H9 (cell line): ENCODE measurements at regions not wholly inside any gene's neighbourhood (a gene's known extent, or its start where the extent isn't known, plus 50 kb on each side); places are given as distances from the start of the nearest gene placed in this dataset.

Experiments
- DNase-seq: peaks from one replicate; pipeline ENCODE4 v3.0.0-alpha.2; 2017
- H2AFZ ChIP-seq: one replicate; pipeline ENCODE4 v1.6.1; 2013; ENCODE audit warnings: mild to moderate bottlenecking, low read length, control low read depth, moderate library complexity
- H2AK5ac ChIP-seq: 2 replicates; pipeline ENCODE4 v1.6.1; 2013; ENCODE audit warnings: low read length, control low read depth, mixed read lengths; ENCODE audit not compliant: insufficient read length
- H2BK120ac ChIP-seq: one replicate; pipeline ENCODE4 v1.6.1; 2013; ENCODE audit warnings: low read depth, mild to moderate bottlenecking, low read length, control low read depth, inconsistent platforms; ENCODE audit not compliant: poor library complexity, severe bottlenecking
- H2BK12ac ChIP-seq: 2 replicates; pipeline ENCODE4 v1.6.1; 2013; ENCODE audit warnings: low read length, control low read depth, mixed read lengths, low read depth; ENCODE audit not compliant: insufficient read length
- H2BK15ac ChIP-seq: 2 replicates; pipeline ENCODE4 v1.6.1; 2013; ENCODE audit warnings: low read depth, low read length, control low read depth
- H2BK20ac ChIP-seq: one replicate; pipeline ENCODE4 v1.6.1; 2013; ENCODE audit warnings: low read depth, mild to moderate bottlenecking, low read length, control low read depth, inconsistent platforms; ENCODE audit not compliant: poor library complexity, severe bottlenecking
- H2BK5ac ChIP-seq: 2 replicates; pipeline ENCODE4 v1.6.1; 2013; ENCODE audit warnings: low read length, control low read depth, mixed read lengths; ENCODE audit not compliant: insufficient read length
- H3K14ac ChIP-seq: 2 replicates; pipeline ENCODE4 v1.6.1; 2013; ENCODE audit warnings: low read length, control low read depth; ENCODE audit not compliant: insufficient read depth
- H3K18ac ChIP-seq: 2 replicates; pipeline ENCODE4 v1.6.1; 2013; ENCODE audit warnings: low read depth, mild to moderate bottlenecking, mixed read lengths, low read length, control low read depth; ENCODE audit not compliant: insufficient read length
- H3K23ac ChIP-seq: 2 replicates; pipeline ENCODE4 v1.6.1; 2013; ENCODE audit warnings: low read length, control low read depth, mixed read lengths, low read depth; ENCODE audit not compliant: insufficient read length
- H3K23me2 ChIP-seq: 2 replicates; pipeline ENCODE4 v1.6.1; 2013; ENCODE audit warnings: low read depth, mild to moderate bottlenecking, mixed read lengths, low read length, control low read depth; ENCODE audit not compliant: insufficient read length, poor library complexity, severe bottlenecking
- H3K27ac ChIP-seq: 2 replicates; pipeline ENCODE4 v1.5.1; 2013; ENCODE audit warnings: low read length, control low read depth, mixed read lengths, low read depth; ENCODE audit not compliant: insufficient read length
- H3K27me3 ChIP-seq: 2 replicates; pipeline ENCODE4 v1.6.1; 2013; ENCODE audit warnings: low read length, control low read depth, inconsistent platforms; ENCODE audit not compliant: insufficient read depth
- H3K4ac ChIP-seq: 2 replicates; pipeline ENCODE4 v1.6.1; 2013; ENCODE audit warnings: low read depth, mild to moderate bottlenecking, control low read depth, inconsistent platforms, low read length, moderate library complexity
- H3K4me1 ChIP-seq: 2 replicates; pipeline ENCODE4 v1.6.1; 2013; ENCODE audit warnings: low read length, control low read depth, inconsistent platforms; ENCODE audit not compliant: insufficient read depth
- H3K4me2 ChIP-seq: 2 replicates; pipeline ENCODE4 v1.6.1; 2013; ENCODE audit warnings: low read length, control low read depth, mixed read lengths; ENCODE audit not compliant: insufficient read length, insufficient read depth
- H3K56ac ChIP-seq: 2 replicates; pipeline ENCODE4 v1.6.1; 2013; ENCODE audit warnings: low read depth, mild to moderate bottlenecking, mixed read lengths, low read length, control low read depth; ENCODE audit not compliant: insufficient read length
- H3K79me1 ChIP-seq: 2 replicates; pipeline ENCODE4 v1.6.1; 2013; ENCODE audit warnings: low read depth, mild to moderate bottlenecking, moderate library complexity, low read length, control low read depth, inconsistent platforms; ENCODE audit not compliant: insufficient read depth, poor library complexity, severe bottlenecking
- H3K79me2 ChIP-seq: 2 replicates; pipeline ENCODE4 v1.6.1; 2013; ENCODE audit warnings: low read length, control low read depth, inconsistent platforms; ENCODE audit not compliant: insufficient read depth
- H3K9ac ChIP-seq: 2 replicates; pipeline ENCODE4 v1.6.1; 2013; ENCODE audit warnings: low read length, control low read depth, mixed read lengths; ENCODE audit not compliant: insufficient read length; ENCODE audit errors: extremely low read depth
- H3K9me3 ChIP-seq: one replicate; pipeline ENCODE4 v1.6.1; 2013; ENCODE audit warnings: low read depth, low read length, inconsistent platforms; ENCODE audit not compliant: control insufficient read depth
- H3T11ph ChIP-seq: one replicate; pipeline ENCODE4 v1.6.1; 2013; ENCODE audit warnings: mild to moderate bottlenecking, low read length, control low read depth, inconsistent platforms
- H4K20me1 ChIP-seq: one replicate; pipeline ENCODE4 v1.6.1; 2013; ENCODE audit not compliant: control insufficient read depth, insufficient read length, insufficient read depth
- H4K5ac ChIP-seq: 2 replicates; pipeline ENCODE4 v1.6.1; 2013; ENCODE audit warnings: low read depth, mild to moderate bottlenecking, mixed read lengths, low read length, control low read depth; ENCODE audit not compliant: insufficient read length
- H4K8ac ChIP-seq: replicated peaks from 2 replicates; pipeline ENCODE4 v1.6.1; 2013; ENCODE audit warnings: low read length, control low read depth, mixed read lengths, low read depth; ENCODE audit not compliant: insufficient read length
- H4K91ac ChIP-seq: 2 replicates; pipeline ENCODE4 v1.6.1; 2013; ENCODE audit warnings: low read depth, mild to moderate bottlenecking, moderate library complexity, mixed read lengths, low read length, control low read depth; ENCODE audit not compliant: insufficient read length
- H3K27ac Mint-ChIP-seq, 3 experiments: 2 replicates in 2 of 3; 3 replicates in 1 of 3; pipeline ENCODE4 v1.8.0; 2020 to 2021; ENCODE audit warnings: mixed read lengths in 3 of 3, mild to moderate bottlenecking in 1 of 3, moderate library complexity in 1 of 3
- H3K27me3 Mint-ChIP-seq: 2 replicates; pipeline ENCODE4 v1.8.0; 2021; ENCODE audit warnings: low read depth, mild to moderate bottlenecking, moderate library complexity, mixed read lengths
- H3K36me3 Mint-ChIP-seq, 3 experiments: 2 replicates in 2 of 3; 3 replicates in 1 of 3; pipeline ENCODE4 v1.8.0; 2020 to 2021; ENCODE audit warnings: low read depth in 3 of 3, mixed read lengths in 3 of 3; ENCODE audit not compliant: insufficient read depth in 1 of 3
- H3K4me1 Mint-ChIP-seq, 2 experiments: 2 replicates each; pipeline ENCODE4 v1.8.0; 2020; ENCODE audit warnings: mixed read lengths in 2 of 2
- H3K4me3 Mint-ChIP-seq, 2 experiments: 2 replicates in 1 of 2; 3 replicates in 1 of 2; pipeline ENCODE4 v1.8.0; 2020 to 2021; ENCODE audit warnings: mild to moderate bottlenecking in 2 of 2, mixed read lengths in 2 of 2, moderate library complexity in 1 of 2
- H3K9me3 Mint-ChIP-seq, 2 experiments: 2 replicates in 1 of 2; 3 replicates in 1 of 2; pipeline ENCODE4 v1.8.0; 2020; ENCODE audit warnings: mild to moderate bottlenecking in 2 of 2, mixed read lengths in 2 of 2, moderate library complexity in 1 of 2
- TF ChIP-seq, protein P1 (sequence below): fragments of 200-600 bp; sonication (generic); conservative IDR thresholded peaks from 3 replicates; pipeline ENCODE4 v1.8.0; 2021; ENCODE audit warnings: antibody characterized with exemption, mild to moderate bottlenecking

DNA sequence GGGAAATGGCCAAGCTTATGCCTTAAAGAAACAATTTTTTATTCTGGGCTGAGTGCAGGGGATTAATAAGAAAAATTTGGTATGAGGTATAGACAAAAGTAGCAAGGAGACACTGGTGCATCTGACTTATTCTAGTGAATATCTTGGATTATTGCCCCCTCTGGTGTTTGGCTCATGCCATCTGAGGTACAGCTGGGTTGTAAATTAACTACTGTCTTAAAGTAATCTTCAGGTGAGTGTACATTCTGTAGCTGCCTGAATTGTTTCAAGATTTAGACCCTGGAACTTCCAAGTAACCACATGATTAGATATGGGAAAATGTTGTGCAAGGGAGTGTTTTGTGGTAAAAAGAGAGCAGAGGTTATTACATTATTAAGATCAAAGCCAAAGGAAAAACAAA is 988.7 kb downstream of the FAM133A start:
- Mint-ChIP-seq H3K27ac (no peak overlapping the region; a peak in 1 of 7 replicates), H3K4me1 (peaks cover 5 to 6% of the 10 kb centered on the region in 2 experiments), H3K27me3 (no peaks in the 10 kb centered on the region), H3K9me3 (peaks cover 20 to 26% of the 10 kb centered on the region in 2 experiments), H3K4me3 (no peak overlapping the region), H3K36me3 (peaks cover 25 to 67% (median 30%) of the 10 kb centered on the region in 3 experiments)
- H2BK5ac ChIP-seq = no peak overlapping the region
- no peak overlapping the region for H4K5ac ChIP-seq
- no peak overlapping the region for H3K4ac ChIP-seq
- H3K27me3 ChIP-seq = no peaks in the 10 kb centered on the region
- H3K14ac ChIP-seq = no peak overlapping the region
- H3T11ph ChIP-seq = no peak overlapping the region
- H2BK12ac ChIP-seq = no peak overlapping the region
- no peak for DNase-seq
- TF ChIP-seq, protein P1, sequence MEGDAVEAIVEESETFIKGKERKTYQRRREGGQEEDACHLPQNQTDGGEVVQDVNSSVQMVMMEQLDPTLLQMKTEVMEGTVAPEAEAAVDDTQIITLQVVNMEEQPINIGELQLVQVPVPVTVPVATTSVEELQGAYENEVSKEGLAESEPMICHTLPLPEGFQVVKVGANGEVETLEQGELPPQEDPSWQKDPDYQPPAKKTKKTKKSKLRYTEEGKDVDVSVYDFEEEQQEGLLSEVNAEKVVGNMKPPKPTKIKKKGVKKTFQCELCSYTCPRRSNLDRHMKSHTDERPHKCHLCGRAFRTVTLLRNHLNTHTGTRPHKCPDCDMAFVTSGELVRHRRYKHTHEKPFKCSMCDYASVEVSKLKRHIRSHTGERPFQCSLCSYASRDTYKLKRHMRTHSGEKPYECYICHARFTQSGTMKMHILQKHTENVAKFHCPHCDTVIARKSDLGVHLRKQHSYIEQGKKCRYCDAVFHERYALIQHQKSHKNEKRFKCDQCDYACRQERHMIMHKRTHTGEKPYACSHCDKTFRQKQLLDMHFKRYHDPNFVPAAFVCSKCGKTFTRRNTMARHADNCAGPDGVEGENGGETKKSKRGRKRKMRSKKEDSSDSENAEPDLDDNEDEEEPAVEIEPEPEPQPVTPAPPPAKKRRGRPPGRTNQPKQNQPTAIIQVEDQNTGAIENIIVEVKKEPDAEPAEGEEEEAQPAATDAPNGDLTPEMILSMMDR = peak; percentile 53
- no peaks in the 10 kb centered on the region for H3K79me1 ChIP-seq
- no peak overlapping the region for H4K91ac ChIP-seq
- no peak overlapping the region for H3K23ac ChIP-seq
- H2AK5ac ChIP-seq = no peak overlapping the region
- H3K79me2 ChIP-seq = peaks cover 4% of the 10 kb centered on the region; the same call in 1 of the 2 replicates
- no peak overlapping the region for H2BK20ac ChIP-seq
- H3K4me1 ChIP-seq = no peaks in the 10 kb centered on the region
- no peak overlapping the region for H3K4me2 ChIP-seq
- no peak overlapping the region for H3K9ac ChIP-seq
- H4K20me1 ChIP-seq = no peaks in the 10 kb centered on the region
- H2BK120ac ChIP-seq = no peak overlapping the region
- no peak overlapping the region for H4K8ac ChIP-seq
- H3K23me2 ChIP-seq = no peaks in the 10 kb centered on the region
- no peak overlapping the region for H2AFZ ChIP-seq
- H2BK15ac ChIP-seq = no peak overlapping the region
- H3K27ac ChIP-seq = no peak overlapping the region
- no peak overlapping the region for H3K18ac ChIP-seq
- H3K9me3 ChIP-seq = peaks cover 9% of the 10 kb centered on the region
- no peak overlapping the region for H3K56ac ChIP-seq
